ENCODE measurements at regions not wholly inside any gene's neighbourhood (a gene's known extent, or its start where the extent isn't known, plus 50 kb on each side); places are given as distances from the start of the nearest gene placed in this dataset.
"Not testable (repeated sequence)": the region's sequence is repeated elsewhere in the genome, so short reads cannot be mapped to it uniquely, and the experiment has no call there.

DNA sequence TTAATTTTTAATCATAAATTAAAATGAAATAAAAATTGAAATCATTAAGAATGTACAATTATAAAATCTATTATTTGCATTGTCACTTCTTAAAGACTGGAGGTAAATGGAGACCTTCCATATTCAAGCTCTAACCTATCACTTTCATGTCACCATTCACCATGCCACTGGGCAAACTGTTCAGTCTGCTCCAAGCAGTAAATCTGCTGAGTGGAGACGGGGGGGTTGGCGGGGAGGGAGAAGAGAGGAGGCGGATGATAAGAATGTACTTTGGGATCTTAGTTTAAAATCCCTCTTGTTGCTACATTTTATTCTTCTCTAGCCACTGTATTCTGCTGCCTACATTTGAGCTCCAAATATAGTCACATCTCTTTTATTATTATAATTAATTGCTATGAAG lies 365.9 kb upstream of the NFIA start:
- DNase-seq (ENCODE audit: low spot score): no peak

DNA sequence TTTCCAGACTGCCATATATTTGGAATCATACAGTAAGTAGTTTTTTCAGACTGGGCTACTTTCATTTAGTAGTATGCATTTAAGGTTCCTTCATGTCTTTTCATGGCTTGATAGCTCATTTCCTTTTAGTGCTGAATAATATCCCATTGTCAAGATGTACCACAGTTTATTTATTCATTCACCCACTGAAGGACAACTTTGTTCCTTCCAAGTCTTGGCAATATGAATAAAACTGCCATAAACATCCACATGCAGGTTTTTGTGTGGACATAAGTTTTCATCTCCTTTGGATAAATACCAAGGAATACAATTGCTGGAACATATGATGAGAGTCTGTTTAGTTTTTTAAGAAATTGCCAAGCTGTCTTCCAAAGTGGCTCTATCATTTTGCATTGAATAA lies 366.4 kb upstream of the NFIA start:
- DNase-seq (ENCODE audit: low spot score): no peak

DNA sequence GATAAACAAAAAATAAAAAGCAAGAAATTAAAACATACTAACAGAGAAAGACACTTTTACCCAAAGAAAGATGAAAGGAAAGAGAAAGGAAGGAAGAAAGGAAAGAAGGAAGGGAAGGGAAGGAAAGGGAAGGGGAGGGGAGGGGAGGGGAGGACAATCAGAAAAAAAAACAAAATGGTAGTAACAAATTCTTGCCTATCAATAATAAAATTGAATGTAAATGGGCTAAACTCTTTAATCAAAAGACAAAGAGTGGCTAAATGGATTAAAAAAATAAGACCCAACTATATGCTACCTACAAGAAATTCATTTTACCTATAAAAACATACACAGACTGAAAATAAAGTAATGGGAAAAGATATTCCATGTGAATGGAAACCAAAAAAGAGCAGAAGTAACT lies 372.9 kb upstream of the NFIA start:
- DNase-seq (ENCODE audit: low spot score): no peak

DNA sequence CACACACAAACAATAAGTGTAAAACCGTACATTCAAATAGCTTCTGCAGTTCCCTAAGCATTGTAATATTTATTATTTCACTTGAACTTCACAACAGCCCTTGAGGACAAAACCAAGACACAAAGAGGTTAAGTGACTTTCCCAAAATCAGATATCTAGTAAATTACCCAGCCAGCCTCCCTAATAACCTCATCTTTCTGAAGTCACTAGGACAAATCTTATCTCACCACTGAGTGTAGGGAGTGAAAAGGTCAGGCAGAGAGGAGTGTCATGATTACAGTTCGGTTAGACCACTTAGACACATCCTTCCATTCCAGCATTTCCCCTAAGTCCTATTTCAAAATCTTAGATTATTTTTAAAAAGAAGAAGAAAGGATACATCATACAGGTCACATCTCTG lies 377.3 kb upstream of the NFIA start:
- no peak for DNase-seq (ENCODE audit: low spot score)

DNA sequence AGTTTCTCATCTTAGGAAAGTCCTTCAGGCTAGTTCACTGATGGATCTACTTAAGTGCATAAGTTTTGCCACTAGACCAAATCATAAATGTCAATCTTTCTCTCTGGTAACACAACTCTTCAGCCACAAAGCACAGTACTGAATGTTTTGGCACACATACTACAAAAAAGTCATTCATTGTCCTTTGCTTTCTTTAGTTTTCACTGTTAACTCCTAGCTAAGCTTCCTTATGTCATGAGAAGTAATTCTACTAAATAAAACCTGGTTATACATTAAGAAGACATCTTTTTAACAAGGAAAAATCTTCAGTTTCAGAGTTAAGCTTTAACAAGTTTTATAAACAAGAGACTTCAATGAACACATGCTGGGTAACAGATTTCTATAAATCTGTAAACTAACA lies 379.2 kb upstream of the NFIA start:
- no peak for DNase-seq (ENCODE audit: low spot score)

DNA sequence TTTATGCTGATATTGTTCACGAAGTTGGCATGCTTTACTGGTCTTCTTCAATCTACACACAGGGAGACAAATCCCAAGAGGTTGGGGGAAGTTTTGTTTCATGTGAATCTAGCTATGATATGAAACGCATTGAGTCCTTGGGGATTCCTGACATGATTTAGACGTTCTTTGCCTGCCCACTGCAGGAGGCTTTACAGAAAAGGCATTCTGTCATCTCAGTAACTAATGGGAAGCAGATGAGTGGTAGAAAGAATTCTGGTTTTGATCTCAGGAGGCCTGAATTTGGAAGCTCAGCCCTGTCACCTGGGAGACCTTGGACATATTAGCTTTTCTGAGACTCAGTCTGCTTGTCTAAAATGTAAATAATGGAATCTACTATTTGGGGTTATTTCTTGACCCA lies 383.0 kb upstream of the NFIA start:
- no peak for DNase-seq (ENCODE audit: low spot score)

DNA sequence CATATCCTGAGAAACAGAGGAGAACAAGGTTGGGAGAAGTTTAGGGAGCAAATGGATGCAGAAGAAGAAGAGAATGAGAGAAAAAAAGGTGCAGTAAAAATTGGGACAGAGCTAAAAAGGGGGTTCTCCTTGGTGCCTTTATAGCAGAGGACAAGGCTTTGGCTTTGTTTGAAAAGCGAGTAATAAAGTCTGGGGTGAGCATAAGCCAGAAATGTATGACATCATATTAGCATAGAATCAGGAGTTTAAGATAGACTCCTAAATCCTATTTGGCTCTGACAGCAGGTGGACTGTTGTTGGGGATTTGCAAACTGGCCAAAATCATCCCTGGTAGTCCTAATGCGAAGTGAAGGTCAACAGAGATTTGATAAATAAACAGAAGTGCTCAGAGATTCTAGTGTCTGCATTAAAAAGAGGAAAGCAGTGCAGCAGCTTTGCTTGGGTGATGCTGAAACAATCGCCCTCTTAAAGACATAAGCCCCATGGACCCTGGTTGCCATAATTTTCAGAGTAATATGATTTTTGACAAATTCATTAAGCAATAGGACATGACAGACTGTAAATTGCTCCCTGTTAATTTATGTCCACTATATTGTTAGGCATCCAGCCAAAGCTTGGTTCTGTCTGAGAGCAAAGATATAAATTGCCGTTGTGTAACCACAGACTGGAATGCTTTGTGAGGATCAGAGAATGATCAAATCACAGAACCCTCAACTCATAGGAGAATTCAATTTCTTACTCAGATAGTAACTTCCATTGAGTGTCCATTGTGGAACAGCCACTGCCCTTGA lies 385.0 kb upstream of the NFIA start:
- no peak for DNase-seq (ENCODE audit: low spot score)

DNA sequence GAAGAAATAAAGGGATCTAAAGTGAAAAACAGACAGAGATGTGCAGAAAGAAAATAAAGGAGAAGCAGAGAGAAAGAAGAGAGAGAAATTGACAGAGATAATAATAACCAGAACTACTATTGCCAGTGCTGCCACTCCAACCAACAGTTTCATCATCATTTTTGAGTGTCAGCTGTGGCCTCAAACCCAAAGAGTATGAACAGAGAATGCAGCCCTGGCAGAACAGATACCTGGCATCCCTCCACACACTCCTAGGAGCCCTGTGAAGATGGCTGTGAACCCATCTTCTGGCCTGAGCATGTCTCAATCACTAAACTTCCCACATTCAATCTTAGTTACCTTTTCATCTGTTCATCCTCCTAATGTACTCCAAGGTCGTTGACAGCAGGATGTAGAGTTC lies 385.8 kb upstream of the NFIA start:
- no peak for DNase-seq (ENCODE audit: low spot score)

DNA sequence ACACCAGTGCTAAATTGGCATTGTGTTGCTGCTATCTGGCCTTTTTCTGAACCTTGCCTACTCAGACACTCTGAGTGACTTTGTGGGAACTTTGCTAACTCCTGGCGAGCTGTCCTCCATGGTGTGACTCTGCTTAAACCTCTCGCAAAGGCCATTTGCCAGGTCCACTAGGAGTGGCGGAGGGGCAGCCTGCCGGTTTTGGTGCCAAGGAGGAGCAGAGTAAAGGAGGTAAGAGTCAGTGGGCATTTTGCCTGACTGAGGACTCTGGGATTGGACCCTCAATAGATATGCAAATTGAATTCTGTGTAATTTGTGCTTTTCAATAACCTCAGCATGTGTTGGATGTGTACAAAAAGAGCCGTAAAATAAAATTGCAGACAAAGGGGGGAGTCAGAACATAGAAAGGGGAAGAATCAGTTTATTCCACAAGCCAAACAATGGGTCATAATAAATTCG lies 386.6 kb upstream of the NFIA start:
- no peak for DNase-seq (ENCODE audit: low spot score)

DNA sequence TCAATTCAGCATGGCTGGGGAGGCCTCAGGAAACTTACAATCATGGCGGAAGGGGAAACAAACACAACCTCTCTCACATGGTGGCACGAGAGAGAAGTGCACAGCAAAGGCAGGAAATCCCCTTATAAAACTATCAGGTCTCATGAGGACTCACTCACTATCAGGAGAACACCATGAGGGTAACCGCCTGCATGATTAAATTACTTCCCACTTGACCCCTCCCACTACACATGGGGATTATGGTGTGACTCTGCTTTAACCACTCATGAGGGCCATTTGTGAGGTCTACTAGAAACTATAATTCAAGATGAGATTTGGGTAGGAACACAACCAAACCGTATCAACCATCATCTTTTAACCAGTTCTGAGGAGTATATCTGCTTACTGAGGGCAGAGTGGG lies 387.4 kb upstream of the NFIA start:
- no peak for DNase-seq (ENCODE audit: low spot score)

DNA sequence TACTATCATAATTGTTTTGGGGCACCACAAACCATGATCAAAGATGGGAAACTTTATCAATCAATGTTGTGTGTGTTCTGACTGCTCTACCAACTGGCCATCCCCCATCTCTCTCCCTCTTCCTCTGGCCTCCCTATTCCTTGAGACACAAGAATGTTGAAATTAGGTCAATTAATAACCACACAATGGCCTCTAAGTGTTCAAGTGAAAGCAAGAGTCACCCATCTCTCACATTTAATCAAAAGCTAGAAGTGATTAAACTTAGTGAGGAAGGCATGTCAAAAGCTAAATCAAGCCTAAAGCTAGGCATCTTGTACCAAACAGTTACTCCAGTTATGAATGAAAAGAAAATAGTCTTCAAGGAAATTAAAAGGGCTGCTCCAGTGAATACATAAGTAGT lies 390.3 kb upstream of the NFIA start:
- DNase-seq (ENCODE audit: low spot score): no peak

DNA sequence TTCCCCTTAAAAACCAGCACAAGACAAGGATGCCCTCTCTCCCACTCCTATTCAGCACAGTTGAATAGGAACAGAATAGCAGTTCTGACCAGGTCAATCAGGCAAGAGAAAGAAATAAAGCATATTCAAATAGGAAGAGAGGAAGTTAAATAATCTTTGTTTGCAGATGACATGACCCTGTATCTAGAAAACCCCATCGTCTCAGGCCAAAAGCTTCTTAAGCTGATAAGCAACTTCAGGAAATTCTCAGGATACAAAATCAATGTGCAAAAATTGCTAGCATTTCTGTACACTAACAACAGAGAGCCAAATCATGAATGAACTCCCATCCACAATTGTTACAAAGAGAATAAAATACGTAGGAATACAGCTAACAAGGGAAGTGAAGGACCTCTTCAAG lies 394.1 kb upstream of the NFIA start:
- DNase-seq (ENCODE audit: low spot score): not testable (repeated sequence)

DNA sequence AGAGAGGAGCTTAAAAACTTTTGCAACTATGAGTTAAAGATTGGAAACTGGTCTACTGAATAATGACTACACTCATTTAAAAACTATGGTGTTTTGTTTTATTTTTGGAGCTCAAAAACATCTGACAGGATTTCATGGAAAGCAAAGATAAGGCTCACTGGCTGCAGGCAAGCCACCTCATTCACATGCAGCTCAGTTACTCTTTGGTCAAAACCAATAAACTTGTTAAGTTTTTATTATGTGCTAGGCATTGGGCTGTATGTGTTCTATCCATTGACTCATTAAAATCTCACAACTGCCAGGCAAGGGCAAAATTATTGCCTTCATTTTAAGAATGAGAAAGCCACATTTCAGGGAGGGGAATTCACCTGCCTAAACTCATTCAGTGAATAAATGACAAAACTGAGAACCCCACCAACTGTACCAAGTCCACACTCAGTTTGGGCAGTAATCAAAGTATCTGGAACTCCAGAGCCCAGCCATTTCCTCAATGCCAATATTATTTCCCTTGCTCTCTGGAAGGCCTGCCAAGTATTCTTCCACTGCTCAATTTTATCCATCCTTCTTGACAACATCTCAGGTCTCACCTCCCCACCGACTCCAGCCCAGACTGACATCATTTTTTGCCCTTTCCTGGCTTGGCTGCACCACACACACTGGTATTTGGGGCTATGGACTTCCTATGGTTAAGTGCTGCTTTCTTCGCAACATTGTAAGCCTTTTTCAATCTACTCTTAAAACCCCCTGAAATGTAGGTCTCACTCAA lies 401.1 kb upstream of the NFIA start:
- DNase-seq (ENCODE audit: low spot score): no peak

DNA sequence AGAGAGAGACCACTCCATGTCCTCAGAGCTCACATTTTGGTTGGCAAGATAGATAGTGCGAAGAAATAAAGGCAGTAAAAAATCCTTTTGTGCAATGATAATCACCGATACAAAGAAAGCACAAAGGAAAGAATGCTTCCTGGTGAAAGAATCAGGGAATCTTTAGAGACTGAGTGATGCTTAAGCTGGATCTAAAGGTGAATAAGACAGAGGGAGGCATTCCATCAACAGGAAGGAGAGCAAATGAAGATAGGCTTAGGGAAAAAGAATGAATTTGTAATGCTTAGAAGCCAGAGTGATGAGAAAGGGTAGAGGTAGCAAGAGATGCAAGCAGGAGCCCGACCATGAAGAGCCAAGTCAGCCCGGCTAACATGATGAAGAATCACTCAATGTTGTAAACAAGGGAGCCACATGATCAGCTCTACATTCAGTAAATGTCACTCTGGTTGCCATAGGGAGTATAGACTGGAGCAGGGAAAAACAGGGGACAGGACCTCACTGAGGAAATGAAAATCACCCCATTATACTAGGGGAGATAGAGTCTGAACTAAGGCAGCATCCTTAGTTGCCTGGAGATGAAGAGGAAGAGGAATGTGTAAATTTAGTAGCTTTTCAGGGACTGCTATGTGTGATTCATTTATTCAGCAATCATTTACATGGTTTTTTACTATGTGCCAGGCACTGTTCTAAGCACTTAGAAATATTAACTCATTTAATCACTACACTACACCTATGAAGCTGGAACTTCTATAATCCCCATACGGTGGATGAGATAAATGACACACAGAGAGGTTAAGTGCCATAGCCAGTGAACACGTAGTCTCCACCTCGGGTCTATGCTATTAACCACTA lies 402.6 kb upstream of the NFIA start:
- no peak for DNase-seq (ENCODE audit: low spot score)

DNA sequence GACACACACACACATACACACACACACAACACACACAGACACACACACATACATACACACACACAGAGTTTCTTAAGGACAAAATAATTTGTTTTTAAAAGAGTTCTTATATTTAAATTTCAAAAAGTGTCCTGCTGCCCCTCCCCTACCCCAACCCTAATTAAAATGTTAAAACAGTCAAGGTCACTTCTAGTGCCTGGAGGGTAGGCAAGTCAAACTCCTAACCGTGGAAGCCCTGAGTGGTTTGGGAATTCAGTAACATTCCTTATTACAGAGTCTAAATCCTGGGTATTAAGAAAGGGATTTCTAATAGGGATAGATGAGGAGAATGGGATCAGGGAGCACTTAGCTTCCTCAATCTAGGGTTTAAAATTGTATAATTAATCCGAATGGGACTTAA lies 403.6 kb upstream of the NFIA start:
- DNase-seq (ENCODE audit: low spot score): no peak

DNA sequence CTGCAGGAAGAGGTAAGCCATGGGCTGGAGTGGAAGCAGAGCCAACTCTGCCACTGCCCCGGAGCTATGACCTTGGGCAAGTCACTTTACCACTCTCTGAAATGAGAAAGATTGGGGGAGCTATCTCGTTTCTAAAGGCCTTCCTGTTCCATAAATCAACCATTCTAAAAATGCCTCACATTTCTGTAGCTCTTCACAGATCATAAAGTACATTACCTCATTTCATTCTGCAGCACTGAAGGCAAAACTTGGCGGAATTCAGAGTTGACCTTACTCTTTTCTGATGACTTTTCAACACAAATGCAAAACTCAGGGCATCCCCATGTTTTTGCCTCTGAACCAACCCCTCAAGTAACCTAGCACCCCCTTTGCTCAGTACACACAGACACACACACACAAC lies 404.0 kb upstream of the NFIA start:
- no peak for DNase-seq (ENCODE audit: low spot score)

DNA sequence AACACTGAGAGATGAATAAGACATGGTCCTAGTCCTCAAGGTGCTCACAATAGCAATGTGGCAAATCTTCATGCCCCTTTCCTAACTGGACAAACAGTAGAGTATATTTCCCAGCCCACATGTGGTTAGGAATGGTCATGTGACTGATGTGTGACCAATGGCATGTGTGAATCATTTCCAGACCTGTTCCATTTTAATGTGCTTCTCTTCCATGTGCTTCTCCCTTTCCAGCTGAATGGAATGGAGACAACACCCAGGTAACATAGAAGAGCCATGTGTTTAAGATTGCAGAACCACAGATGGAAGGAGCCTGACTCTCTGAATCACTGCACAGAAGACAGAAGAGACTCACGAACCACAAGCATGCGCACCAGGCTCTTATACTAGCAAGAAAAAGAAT lies 409.9 kb upstream of the NFIA start:
- DNase-seq (ENCODE audit: low spot score): no peak

DNA sequence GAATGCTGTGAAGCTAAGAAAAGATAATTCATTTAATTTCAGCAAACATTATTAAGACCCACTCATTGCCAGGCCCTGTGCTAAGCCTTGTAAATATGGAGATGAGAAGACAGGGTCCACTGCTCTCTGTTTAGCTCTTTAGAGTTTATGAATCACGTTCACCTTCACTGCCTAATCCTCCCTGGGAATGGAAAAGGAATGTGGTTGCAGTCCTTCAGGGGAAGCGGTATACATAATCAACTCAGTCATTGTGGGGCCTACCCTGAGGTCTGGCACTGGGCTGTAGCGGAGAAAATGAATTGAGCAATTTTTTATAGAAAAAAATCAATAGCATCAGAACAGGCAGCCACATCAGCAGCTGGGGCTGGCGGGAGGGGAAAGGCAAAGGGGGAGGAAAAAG lies 412.1 kb upstream of the NFIA start:
- no peak for DNase-seq (ENCODE audit: low spot score)

DNA sequence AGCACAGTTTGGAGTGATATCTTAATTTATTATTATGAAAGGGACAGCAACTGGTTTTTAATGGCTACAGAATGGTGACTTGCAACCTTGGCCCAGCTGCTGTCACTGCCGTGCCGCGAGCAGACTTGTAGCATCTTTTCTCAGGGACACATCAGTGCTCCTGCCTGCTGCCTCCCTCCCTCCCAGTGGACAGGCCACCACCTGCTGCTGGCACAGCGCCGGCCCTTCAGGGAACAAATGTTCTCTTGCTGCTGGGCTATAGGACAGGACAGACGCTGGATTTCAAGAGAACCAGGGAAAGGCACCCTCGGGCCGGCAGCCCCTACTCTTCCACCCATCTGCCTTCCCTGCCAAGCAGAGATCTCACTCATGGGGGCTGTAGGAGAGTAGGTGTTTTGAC lies 413.8 kb upstream of the NFIA start:
- DNase-seq (ENCODE audit: low spot score): no peak

DNA sequence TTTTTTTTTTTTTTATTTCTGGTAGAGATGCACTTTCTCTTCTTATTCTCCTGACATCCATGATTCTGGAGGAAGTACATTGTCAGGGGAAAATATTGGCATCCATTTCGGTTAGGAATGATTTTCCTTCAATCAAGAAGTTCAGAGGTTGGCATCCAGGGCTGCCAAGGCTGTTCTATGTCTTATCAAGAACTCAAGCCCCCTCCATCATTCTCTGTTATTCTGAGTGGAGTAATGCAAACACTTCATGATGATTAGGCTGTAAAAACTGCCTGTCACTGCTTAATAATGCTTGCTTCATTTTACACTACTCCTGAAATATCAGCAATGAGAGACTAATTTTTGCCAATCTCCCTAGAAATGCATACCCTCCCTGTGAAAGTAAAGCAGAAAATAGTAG lies 417.1 kb upstream of the NFIA start:
- DNase-seq (ENCODE audit: low spot score): no peak

DNA sequence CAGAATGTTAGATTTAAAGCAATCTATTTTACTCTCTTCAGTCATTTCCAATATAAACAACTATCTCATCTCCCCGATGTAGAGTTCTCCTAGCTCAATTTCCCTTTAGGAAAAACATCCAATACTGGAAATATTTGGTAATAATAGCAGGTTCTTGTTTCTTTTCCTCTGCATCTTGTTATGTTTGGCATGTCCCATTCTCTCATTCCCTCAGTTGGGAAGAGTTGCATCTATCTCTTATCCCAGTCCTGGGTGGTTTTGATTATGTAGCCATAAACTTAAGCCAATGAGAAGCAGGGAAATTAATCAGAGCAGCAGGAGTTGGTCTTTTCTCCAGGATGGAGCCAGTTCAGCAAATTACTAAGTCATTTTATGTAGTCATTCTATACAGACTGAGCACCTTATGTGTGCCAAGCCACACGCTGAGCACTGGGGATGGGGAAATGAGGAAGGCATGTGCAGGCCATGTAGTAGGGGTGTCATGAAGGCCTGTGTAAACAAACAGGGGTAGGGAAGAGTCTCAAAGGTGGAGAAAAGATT lies 418.2 kb upstream of the NFIA start:
- no peak for DNase-seq (ENCODE audit: low spot score)

DNA sequence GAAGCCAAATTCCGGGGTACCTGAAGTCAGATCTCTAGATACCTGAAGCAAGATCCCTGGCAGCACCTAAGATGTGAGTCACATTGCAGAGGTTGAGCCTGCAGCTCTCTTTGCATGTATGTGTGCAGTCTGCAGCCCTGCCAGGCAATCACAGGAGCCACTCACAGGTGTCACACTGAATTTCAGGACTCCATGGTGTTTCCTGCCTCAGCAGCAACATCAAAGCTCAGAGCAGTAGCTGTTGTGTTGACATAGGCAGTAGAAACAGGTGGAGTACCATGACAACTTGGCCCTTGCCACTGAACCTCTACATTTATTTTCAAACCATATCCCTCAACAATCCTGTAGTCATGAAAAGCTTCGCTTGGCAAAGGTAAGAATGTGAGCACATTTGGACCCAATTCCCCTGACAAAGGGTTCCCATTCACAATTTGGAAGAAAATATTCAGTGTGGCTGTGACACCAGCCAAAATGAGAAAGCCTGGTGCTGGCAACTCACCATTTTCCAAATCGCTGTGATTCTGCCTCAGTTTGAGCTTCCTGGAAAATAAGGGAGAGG lies 419.8 kb upstream of the NFIA start:
- no peak for DNase-seq (ENCODE audit: low spot score)

All from GM03348 (cell line).